Suppressor macrophage treated with lipopolysaccharide for 4 hours (primary cell): ENCODE measurements at regions not wholly inside any gene's neighbourhood (a gene's known extent, or its start where the extent isn't known, plus 50 kb on each side); places are given as distances from the start of the nearest gene placed in this dataset.
"Not testable (repeated sequence)": the region's sequence is repeated elsewhere in the genome, so short reads cannot be mapped to it uniquely, and the experiment has no call there.

Experiments
- DNase-seq: peaks from one replicate; pipeline ENCODE4 v3.0.0-alpha.2; 2020

GRCh38 chr5:84885485-84886258, 501.0 kb upstream of the EDIL3 start:
- no peak for DNase-seq

GRCh38 chr5:84881737-84882136, 497.1 kb upstream of the EDIL3 start:
- no peak for DNase-seq

GRCh38 chr5:84874196-84874595, 489.5 kb upstream of the EDIL3 start:
- no peak for DNase-seq

GRCh38 chr5:84872768-84873167, 488.1 kb upstream of the EDIL3 start:
- no peak for DNase-seq

GRCh38 chr5:84870369-84870768, 485.7 kb upstream of the EDIL3 start:
- no peak for DNase-seq

- DNase-seq: no peak
Observed at GRCh38 chr5:84869675-84870074, 485.0 kb upstream of the EDIL3 start.

- DNase-seq: not testable (repeated sequence)
Observed at GRCh38 chr5:84863936-84864335, 479.3 kb upstream of the EDIL3 start.

GRCh38 chr5:84863020-84863419, 478.3 kb upstream of the EDIL3 start:
- no peak for DNase-seq

- no peak for DNase-seq
Observed at GRCh38 chr5:84862132-84862531, 477.5 kb upstream of the EDIL3 start.

GRCh38 chr5:84861306-84861705, 476.6 kb upstream of the EDIL3 start:
- no peak for DNase-seq

GRCh38 chr5:84859056-84859455, 474.4 kb upstream of the EDIL3 start:
- no peak for DNase-seq

GRCh38 chr5:84831701-84832100, 447.0 kb upstream of the EDIL3 start:
- no peak for DNase-seq

- DNase-seq: no peak
Observed at GRCh38 chr5:84830265-84830664, 445.6 kb upstream of the EDIL3 start.

GRCh38 chr5:84825606-84826005, 440.9 kb upstream of the EDIL3 start:
- no peak for DNase-seq

GRCh38 chr5:84821924-84822323, 437.2 kb upstream of the EDIL3 start:
- DNase-seq: no peak

- no peak for DNase-seq
Observed at GRCh38 chr5:84817953-84818352, 433.3 kb upstream of the EDIL3 start.

GRCh38 chr5:84816746-84817547, 432.3 kb upstream of the EDIL3 start:
- DNase-seq: peak; percentile 3

GRCh38 chr5:84816160-84816559, 431.5 kb upstream of the EDIL3 start:
- no peak for DNase-seq

GRCh38 chr5:84805473-84805872, 420.8 kb upstream of the EDIL3 start:
- DNase-seq: no peak

GRCh38 chr5:84796399-84796798, 411.7 kb upstream of the EDIL3 start:
- DNase-seq: no peak

GRCh38 chr5:84794486-84795035, 409.9 kb upstream of the EDIL3 start:
- DNase-seq: peak; percentile 37

GRCh38 chr5:84791730-84792129, 407.1 kb upstream of the EDIL3 start:
- peak; percentile 5 for DNase-seq

- peak; percentile 81 for DNase-seq
Observed at GRCh38 chr5:84791138-84791537, 406.5 kb upstream of the EDIL3 start.

GRCh38 chr5:84790406-84790805, 405.7 kb upstream of the EDIL3 start:
- DNase-seq: peak; percentile 15
